ENCODE measurements at regions not wholly inside any gene's neighbourhood (a gene's known extent, or its start where the extent isn't known, plus 50 kb on each side); places are given as distances from the start of the nearest gene placed in this dataset.

- no peak for TF ChIP-seq CTCF (IDR thresholded peaks at IDR 0.05; ENCODE audit: low read length, missing control alignments)
- H3K4me3 ChIP-seq (replicated peaks; ENCODE audit: low read depth, low read length): no peak overlapping the region
- DNase-seq (ENCODE audit: low read depth): no peak
Measured at GRCh38 chr7:149369497-149369896, 91.4 kb downstream of the ZNF777 start.

GRCh38 chr7:149370790-149371189 lies 90.1 kb downstream of the ZNF777 start:
- TF ChIP-seq CTCF (IDR thresholded peaks at IDR 0.05; ENCODE audit: low read length, missing control alignments): no peak
- no peak for DNase-seq (ENCODE audit: low read depth)
- H3K4me3 ChIP-seq (replicated peaks; ENCODE audit: low read depth, low read length): no peak overlapping the region

GRCh38 chr7:149373089-149373488 lies 87.8 kb downstream of the ZNF777 start:
- no peak for DNase-seq (ENCODE audit: low read depth)
- H3K4me3 ChIP-seq (replicated peaks; ENCODE audit: low read depth, low read length): no peak overlapping the region
- no peak for TF ChIP-seq CTCF (IDR thresholded peaks at IDR 0.05; ENCODE audit: low read length, missing control alignments)

- TF ChIP-seq CTCF (IDR thresholded peaks at IDR 0.05; ENCODE audit: low read length, missing control alignments): no peak
- DNase-seq (ENCODE audit: low read depth): no peak
- no peak overlapping the region for H3K4me3 ChIP-seq (replicated peaks; ENCODE audit: low read depth, low read length)
Measured at GRCh38 chr7:149375234-149376008, 85.4 kb downstream of the ZNF777 start.

GRCh38 chr7:149377386-149377785 lies 83.5 kb downstream of the ZNF777 start:
- no peak for TF ChIP-seq CTCF (IDR thresholded peaks at IDR 0.05; ENCODE audit: low read length, missing control alignments)
- H3K4me3 ChIP-seq (replicated peaks; ENCODE audit: low read depth, low read length): no peak overlapping the region
- no peak for DNase-seq (ENCODE audit: low read depth)

GRCh38 chr7:149379625-149380024 lies 81.2 kb downstream of the ZNF777 start:
- no peak for TF ChIP-seq CTCF (IDR thresholded peaks at IDR 0.05; ENCODE audit: low read length, missing control alignments)
- no peak for DNase-seq (ENCODE audit: low read depth)
- no peak overlapping the region for H3K4me3 ChIP-seq (replicated peaks; ENCODE audit: low read depth, low read length)

- no peak overlapping the region for H3K4me3 ChIP-seq (replicated peaks; ENCODE audit: low read depth, low read length)
- no peak for DNase-seq (ENCODE audit: low read depth)
- TF ChIP-seq CTCF (IDR thresholded peaks at IDR 0.05; ENCODE audit: low read length, missing control alignments): no peak
Measured at GRCh38 chr7:149381245-149381644, 79.6 kb downstream of the ZNF777 start.

All from fibroblast of pulmonary artery (primary cell).